HuH-7 (cell line): ENCODE measurements at regions not wholly inside any gene's neighbourhood (a gene's known extent, or its start where the extent isn't known, plus 50 kb on each side); places are given as distances from the start of the nearest gene placed in this dataset.
"Not testable (repeated sequence)": the region's sequence is repeated elsewhere in the genome, so short reads cannot be mapped to it uniquely, and the experiment has no call there.

Experiments used
- DNase-seq: peaks from one replicate; pipeline ENCODE4 v3.0.0; 2011; ENCODE audit warnings: low spot score

- no peak for DNase-seq
Observed at GRCh38 chr1:68675336-68675735, 178.5 kb upstream of the DEPDC1 start.

GRCh38 chr1:68677684-68678351, 180.9 kb upstream of the DEPDC1 start:
- DNase-seq: no peak

DNA sequence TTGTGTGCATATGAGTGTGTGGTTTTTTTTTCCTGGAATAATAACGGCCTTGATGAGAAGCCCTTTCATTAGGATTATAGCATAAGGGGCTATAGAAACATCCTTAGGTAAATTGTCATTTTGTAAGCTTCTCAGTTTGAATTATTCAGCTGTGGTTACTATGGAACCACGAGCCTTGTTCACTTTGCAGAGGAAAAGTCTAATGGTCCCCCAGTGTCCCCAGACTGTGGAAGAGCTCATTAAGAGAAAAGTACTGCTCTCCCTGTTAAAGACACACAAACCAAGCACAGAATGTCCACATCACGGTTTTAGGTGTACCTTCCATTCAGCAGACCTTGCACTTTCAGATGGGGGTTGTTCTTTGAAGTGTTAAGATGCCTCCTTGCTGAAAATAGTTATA, 199.3 kb upstream of the DEPDC1 start:
- no peak for DNase-seq

- DNase-seq: no peak
Observed at GRCh38 chr1:68703921-68704354, 207.1 kb upstream of the DEPDC1 start.

GRCh38 chr1:68704800-68705443, 208.0 kb upstream of the DEPDC1 start:
- no peak for DNase-seq

DNA sequence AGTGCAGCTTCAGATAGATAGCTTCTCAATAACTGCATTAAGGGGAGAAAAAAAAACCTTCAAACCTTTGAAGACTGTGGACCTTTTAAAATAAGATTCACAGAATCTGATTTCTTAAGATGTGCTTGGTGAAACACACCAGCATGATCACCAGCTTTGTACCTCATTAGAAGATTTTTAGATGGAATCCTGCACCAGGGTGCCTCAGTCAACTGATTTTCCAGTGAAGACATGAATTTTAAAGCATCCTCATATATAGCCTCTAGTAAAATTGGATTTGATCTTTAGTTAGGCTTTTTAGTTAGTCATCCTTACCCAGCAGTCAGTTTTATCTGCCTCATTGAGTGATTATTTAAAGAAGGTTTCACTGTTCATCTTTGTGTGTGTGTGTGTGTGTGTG, 208.6 kb upstream of the DEPDC1 start:
- no peak for DNase-seq

GRCh38 chr1:68706639-68707317, 209.9 kb upstream of the DEPDC1 start:
- DNase-seq: no peak

DNA sequence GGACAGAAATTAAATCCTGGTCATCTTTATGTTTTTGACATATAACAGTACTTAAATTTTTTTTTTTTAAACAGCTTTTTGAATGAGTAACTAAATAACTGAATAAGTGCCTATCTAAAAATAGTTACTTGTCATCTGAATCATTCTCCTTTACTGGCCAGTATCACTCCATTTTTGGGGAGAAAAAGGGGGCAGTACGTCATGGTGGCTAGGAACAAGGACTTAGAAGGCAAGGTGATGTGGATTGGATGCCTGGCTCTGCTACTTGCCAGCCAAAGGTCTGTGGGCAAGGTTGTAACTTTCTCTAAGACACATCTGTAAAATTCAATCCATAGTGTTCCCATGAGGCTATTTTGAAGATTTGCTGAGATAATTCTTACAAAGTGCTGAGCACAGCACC, 220.4 kb upstream of the DEPDC1 start:
- DNase-seq: no peak

DNA sequence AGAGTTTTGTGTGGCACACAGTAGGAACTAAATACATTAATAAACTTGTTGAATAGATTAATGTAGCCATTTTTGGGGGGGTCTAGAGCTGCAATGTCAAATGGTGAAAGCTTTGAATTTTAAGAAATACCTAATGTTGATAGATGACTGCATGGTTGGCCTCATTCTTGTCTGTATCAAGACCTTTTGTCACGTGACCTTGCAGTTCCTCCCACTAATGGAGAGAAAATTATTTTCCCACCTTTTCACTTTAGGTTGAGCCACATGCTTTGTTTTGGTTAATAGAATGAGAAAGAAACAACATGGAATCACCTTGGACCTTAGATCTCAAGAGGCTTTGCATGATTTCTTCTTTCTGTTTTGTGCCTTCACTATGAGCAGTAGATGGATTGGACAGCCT, 223.6 kb upstream of the DEPDC1 start:
- DNase-seq: no peak

GRCh38 chr1:68723791-68724190, 226.9 kb upstream of the DEPDC1 start:
- DNase-seq: no peak

DNA sequence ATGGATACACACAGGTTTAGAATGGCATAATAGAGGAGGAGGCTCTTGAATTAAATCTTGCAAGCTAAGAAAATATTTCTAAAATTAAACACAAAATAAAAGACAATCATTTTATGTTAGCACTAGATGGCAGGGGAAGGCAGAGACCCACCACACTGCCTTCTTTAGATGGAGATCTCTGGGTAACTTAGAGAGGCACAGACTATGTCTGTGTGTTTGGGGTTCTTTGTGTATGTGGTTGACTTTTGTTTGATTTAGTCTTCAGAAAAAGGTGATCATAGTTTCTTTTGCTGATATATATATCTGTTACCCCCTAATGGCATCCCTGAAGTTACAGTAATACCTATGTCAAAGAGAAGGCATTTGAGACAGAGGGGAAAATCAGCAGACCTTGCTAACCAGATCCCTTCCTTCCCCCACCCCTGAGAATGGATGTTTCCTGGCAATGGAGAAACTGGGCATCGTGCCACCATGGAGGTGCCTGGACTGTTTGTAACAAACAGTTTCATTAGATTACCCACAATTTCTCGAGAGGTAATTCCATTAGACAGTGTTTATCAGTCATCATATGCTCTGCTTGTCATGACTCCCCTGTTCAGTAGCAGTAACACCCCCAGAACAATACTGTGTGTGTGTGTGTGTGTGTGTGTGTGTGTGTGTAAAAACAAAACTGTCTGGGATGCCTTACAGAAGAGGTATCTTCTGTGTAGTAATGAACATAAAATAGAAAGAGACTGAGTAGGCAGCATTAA, 228.3 kb upstream of the DEPDC1 start:
- no peak for DNase-seq

DNA sequence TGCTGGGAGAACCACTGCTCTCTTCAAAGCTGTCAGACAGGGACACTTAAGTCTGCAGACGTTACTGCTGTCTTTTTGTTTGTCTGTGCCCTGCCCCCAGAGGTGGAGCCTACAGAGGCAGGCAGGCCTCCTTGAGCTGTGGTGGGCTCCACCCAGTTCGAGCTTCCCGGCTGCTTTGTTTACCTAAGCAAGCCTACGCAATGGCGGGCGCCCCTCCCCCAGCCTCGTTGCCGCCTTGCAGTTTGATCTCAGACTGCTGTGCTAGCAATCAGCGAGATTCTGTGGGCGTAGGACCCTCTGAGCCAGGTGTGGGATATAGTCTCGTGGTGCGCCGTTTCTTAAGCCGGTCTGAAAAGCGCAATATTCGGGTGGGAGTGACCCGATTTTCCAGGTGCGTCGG, 242.6 kb upstream of the DEPDC1 start:
- not testable (repeated sequence) for DNase-seq

DNA sequence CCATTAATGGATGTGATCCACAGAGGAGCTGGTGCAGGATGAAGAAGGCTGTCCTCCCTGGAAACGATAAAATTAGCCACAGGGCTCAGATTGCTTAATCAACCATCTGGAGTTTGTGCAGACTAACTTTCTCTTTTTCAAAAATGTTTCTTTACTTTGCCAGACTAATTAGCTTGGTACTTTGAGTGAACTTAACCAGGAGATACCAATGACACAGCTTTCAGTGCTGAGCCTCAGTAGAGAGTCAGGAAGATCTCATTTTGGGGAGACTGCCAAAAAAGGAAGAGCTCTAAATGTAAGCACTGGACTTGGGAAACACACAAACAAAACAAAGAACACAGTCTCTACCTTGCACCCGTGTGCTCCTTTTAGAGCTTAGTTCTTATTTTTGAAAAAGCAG, 248.1 kb upstream of the DEPDC1 start:
- no peak for DNase-seq

- DNase-seq: no peak
Observed at GRCh38 chr1:68745451-68745850, 248.6 kb upstream of the DEPDC1 start.

DNA sequence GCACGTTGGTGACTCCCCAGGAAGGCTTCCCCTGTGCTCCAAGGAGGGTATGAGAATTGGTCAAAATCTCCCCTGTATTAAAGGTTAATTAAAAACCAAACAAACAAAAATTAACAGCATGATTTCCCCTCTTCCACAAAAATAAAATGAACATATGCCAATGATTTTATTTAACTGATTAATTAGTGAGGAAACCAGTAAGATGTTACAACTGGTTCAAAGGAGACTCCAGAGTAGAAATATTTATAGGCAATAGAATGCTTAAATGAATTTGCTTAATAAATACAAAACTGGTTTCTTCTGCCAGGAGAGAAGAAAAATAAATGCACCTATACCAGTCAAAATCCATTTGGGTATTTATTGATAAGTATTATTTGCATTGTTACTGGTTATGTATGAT, 249.5 kb upstream of the DEPDC1 start:
- no peak for DNase-seq

GRCh38 chr1:68751723-68752122, 254.8 kb upstream of the DEPDC1 start:
- no peak for DNase-seq

- DNase-seq: no peak
Observed at GRCh38 chr1:68758666-68759209, 261.9 kb upstream of the DEPDC1 start.

DNA sequence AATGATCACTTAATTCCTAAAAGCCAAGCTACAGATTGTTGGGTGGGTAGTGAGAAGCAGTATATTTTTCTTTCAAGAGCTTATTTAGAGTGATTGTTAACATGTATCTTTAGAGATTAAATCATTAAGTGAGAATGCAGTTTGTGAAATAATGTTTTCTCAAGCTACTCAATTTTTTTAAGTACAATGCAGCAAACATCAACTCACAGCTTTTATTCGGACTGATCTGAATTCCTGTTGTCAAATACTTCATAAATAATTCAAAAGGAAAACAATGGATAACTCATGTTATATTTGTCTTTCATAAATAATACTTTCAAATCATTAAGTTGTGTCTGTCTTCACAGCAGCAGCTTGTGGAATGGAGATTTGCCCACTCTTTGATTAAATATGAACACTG, 271.1 kb upstream of the DEPDC1 start:
- no peak for DNase-seq

GRCh38 chr1:68770817-68771216, 273.9 kb upstream of the DEPDC1 start:
- no peak for DNase-seq

- no peak for DNase-seq
Observed at GRCh38 chr1:68777851-68778250, 281.0 kb upstream of the DEPDC1 start.

DNA sequence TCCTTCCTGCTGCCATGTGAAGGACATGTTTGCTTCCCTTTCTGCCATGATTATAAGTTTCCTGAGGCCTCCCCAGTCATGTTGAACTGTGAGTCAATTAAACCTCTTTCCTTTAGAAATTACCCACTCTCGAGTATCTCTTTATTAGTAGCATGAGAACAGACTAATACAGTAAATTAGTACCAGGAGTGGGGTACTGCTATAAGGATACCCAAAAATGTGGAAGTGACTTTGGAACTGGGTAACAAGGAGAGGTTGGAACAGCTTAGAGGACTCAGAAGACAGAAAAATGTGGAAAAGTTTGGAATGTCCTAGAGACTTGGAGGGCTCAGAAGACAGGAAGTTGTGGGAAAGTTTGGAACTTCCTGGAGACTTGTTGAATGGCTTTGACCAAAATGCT, 283.0 kb upstream of the DEPDC1 start:
- DNase-seq: not testable (repeated sequence)

- no peak for DNase-seq
Observed at GRCh38 chr1:68780919-68781318, 284.0 kb upstream of the DEPDC1 start.
